HS-5 (cell line): ENCODE measurements at regions not wholly inside any gene's neighbourhood (a gene's known extent, or its start where the extent isn't known, plus 50 kb on each side); places are given as distances from the start of the nearest gene placed in this dataset.
"Not testable (repeated sequence)": the region's sequence is repeated elsewhere in the genome, so short reads cannot be mapped to it uniquely, and the experiment has no call there.

Source experiments
- DNase-seq: peaks from one replicate; pipeline ENCODE4 v3.0.0-alpha.2; 2012; ENCODE audit warnings: low read depth

- not testable (repeated sequence) for DNase-seq
Observed at GRCh38 chr12:9308745-9309144, 100.5 kb upstream of the PZP start.

GRCh38 chr12:9308163-9308562 lies 100.0 kb upstream of the PZP start:
- DNase-seq: not testable (repeated sequence)

GRCh38 chr12:9307255-9307654 lies 99.1 kb upstream of the PZP start:
- not testable (repeated sequence) for DNase-seq

GRCh38 chr12:9306004-9306403 lies 97.8 kb upstream of the PZP start:
- DNase-seq: not testable (repeated sequence)

GRCh38 chr12:9304540-9304939 lies 96.3 kb upstream of the PZP start:
- DNase-seq: not testable (repeated sequence)

- not testable (repeated sequence) for DNase-seq
Observed at GRCh38 chr12:9295872-9296271, 87.7 kb upstream of the PZP start.

GRCh38 chr12:9294072-9294620 lies 86.0 kb upstream of the PZP start:
- DNase-seq: not testable (repeated sequence)

GRCh38 chr12:9293391-9293790 lies 85.2 kb upstream of the PZP start:
- DNase-seq: not testable (repeated sequence)

- DNase-seq: not testable (repeated sequence)
Observed at GRCh38 chr12:9289984-9290383, 81.8 kb upstream of the PZP start.

GRCh38 chr12:9284724-9285123 lies 76.5 kb upstream of the PZP start:
- DNase-seq: not testable (repeated sequence)

GRCh38 chr12:9284197-9284596 lies 76.0 kb upstream of the PZP start:
- not testable (repeated sequence) for DNase-seq

- peak; percentile 13 for DNase-seq
Observed at GRCh38 chr12:9283346-9284095, 75.3 kb upstream of the PZP start.

- no peak for DNase-seq
Observed at GRCh38 chr12:9276990-9277389, 68.8 kb upstream of the PZP start.

- peak; percentile 28 for DNase-seq
Observed at GRCh38 chr12:9273276-9273675, 65.1 kb upstream of the PZP start.

- DNase-seq: no peak
Observed at GRCh38 chr12:9271875-9272274, 63.7 kb upstream of the PZP start.

GRCh38 chr12:9264546-9264945 lies 56.4 kb upstream of the PZP start:
- no peak for DNase-seq

- DNase-seq: no peak
Observed at GRCh38 chr12:9260931-9261330, 52.7 kb upstream of the PZP start.

GRCh38 chr12:9258676-9259075 lies 50.5 kb upstream of the PZP start:
- DNase-seq: no peak
